Heart left ventricle (tissue), 16 donors: ENCODE measurements at regions not wholly inside any gene's neighbourhood (a gene's known extent, or its start where the extent isn't known, plus 50 kb on each side); places are given as distances from the start of the nearest gene placed in this dataset.

Experiments used
- ATAC-seq, 4 donors: fragments of 200-7000 bp; cut with Tn5 transposase; one replicate each; pipeline ENCODE4 v1.9.1; 2020 to 2022; ENCODE audit warnings: moderate library complexity in 4 of 4, mild to moderate bottlenecking in 3 of 4, moderate number of reproducible peaks in 1 of 4
- DNase-seq, 5 donors: peaks; one replicate each; pipeline ENCODE4 v3.0.0-alpha.2; 2020
- H3K27ac ChIP-seq, 12 donors: fragments of 200-600 bp; sonication (generic) in 4 of 12; one replicate each; pipeline versions ENCODE4 v1.5.0 to v1.8.0; 2016 to 2022; ENCODE audit warnings: mild to moderate bottlenecking in 2 of 12
- H3K27me3 ChIP-seq, 9 donors: fragments of 200-600 bp; sonication (generic) in 2 of 9; one replicate each; pipeline versions ENCODE4 v1.5.1 to v1.8.0; 2016 to 2022; ENCODE audit warnings: mild to moderate bottlenecking in 3 of 9
- H3K36me3 ChIP-seq, 9 donors: fragments of 200-600 bp; sonication (generic) in 2 of 9; one replicate each; pipeline versions ENCODE4 v1.5.0 to v1.8.0; 2018 to 2022; ENCODE audit warnings: mild to moderate bottlenecking in 2 of 9
- H3K4me1 ChIP-seq, 12 donors: fragments of 200-600 bp; sonication (generic) in 4 of 12; one replicate each; pipeline versions ENCODE4 v1.5.0 to v1.8.0; 2016 to 2022; ENCODE audit warnings: mild to moderate bottlenecking in 3 of 12
- H3K4me3 ChIP-seq, 12 donors: fragments of 200-600 bp; sonication (generic) in 4 of 12; one replicate each; pipeline versions ENCODE4 v1.5.0 to v1.8.0; 2017 to 2022; ENCODE audit warnings: mild to moderate bottlenecking in 9 of 12, moderate library complexity in 4 of 12
- H3K9me3 ChIP-seq, 12 donors: fragments of 200-600 bp; sonication (generic) in 4 of 12; one replicate each; pipeline versions ENCODE4 v1.5.0 to v1.8.0; 2016 to 2022; ENCODE audit warnings: mild to moderate bottlenecking in 1 of 12
- POLR2A ChIP-seq, 2 donors: fragments of 450-650 bp; IDR thresholded peaks; one replicate each; pipeline ENCODE4 v1.6.1; 2017; ENCODE audit warnings: antibody characterized with exemption in 2 of 2, mild to moderate bottlenecking in 2 of 2, moderate library complexity in 2 of 2
- WGBS, 4 donors: extraction: QIAGEN DNeasy Blood & Tissue Kit in 2 of 4; methylation state at CpG; one replicate each; pipeline versions ENCODE4 v1.1.5 to v1.1.7; 2013 to 2018; 5-methylcytosine and 5-hydroxymethylcytosine counted together
- intact Hi-C, 10 donors: fragments of 100-400 bp; cut with DNase I; formaldehyde crosslinking; loops; one replicate each; pipeline versions ENCODE4 v1.11.1 to v1.14.2; 2022
- TF ChIP-seq, protein P1 (sequence below), 12 donors: fragments of 200-600 bp; sonication (generic) in 4 of 12; IDR thresholded peaks; one replicate each; pipeline versions ENCODE4 v1.5.0 to v1.8.0; 2018 to 2022; ENCODE audit warnings: antibody characterized with exemption in 12 of 12, mild to moderate bottlenecking in 5 of 12
- donor health status: ischemic (EF 13 %, LVEDD 7.1; RV severe dilation, severe dysfunction).
- donor health status: healthy with polysubstance abuse.
- donor health status: DM: no; HTN: yes; CAD: no.
- donor health status: DM: no; HTN: no; CAD: no.
- donor health status: ischemic (EF 25% LVEDD 6.9; RV normal size, moderate dysfunction).
- donor health status: ischemic (EF 25% LVEDD 5.7; RV mildly dilated, moderate dysfunction).
- donor health status: healthy.
- donor health status: DM: yes; HTN: yes; CAD: no.
- donor health status: ischemic (EF 35%, LVEDD 5.7; RV mildly dilated, moderate dysfunction).
- donor health status: nonischemic (EF 11% LVEDD 7.7; RV severe dilation, severe dysfunction).
- donor health status: DM: yes; HTN: yes; CAD: no.
- donor health status: PGD.
- donor health status: ischemic (EF 29% LVEDD 5.4; RV normal size, mild dysfunction).
- donor health status: nonischemic (EF 23%, LVEDD 6.1; RV moderate dilation, normal function).

DNA sequence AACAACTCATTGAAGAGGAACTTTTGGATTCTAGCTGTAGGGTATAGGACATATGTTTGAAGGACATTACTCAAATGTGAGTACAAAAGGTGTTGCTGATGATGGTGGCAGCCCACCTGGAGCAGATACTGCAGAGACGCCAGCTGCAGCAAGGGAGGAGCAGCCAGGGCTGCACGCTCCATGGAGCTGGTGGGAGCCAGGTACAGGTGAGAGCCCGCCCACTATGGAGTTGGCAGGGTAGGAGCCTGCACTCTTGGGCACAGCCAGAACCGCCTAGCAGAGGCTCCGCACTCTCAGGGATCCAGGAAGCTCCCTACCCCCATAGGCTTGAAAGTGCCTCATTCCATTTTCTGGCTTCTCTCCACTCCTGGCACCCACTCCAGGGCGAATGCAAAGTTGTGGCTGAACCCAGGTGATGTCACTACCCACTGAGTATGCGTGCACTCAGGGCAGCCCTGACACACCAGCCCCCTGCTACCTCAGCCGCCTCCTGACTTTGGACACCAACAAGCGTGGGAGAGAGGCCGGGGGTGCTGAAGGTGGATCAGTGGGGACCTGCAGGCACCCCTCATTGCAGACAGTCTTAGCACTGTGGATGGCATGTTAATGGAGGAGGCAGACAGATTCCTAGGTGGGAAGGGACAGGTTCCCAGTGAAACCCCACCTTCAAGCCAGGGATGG lies 761.1 kb downstream of the IPMK start:
- no peak overlapping the region for H3K27ac ChIP-seq
- intact Hi-C loops = no loop called here
- no peaks in the 10 kb centered on the region for H3K27me3 ChIP-seq
- DNase-seq (no peak), ATAC-seq (no peak)
- no peaks in the 10 kb centered on the region for H3K4me1 ChIP-seq
- peaks cover 0 to 14% (median 0%) of the 10 kb centered on the region in 12 donors for H3K9me3 ChIP-seq
- 69 to 76% (median 72%) methylated on average over 7 to 10 of the region's 10 CpGs for WGBS, 4 donors
- no peak for TF ChIP-seq POLR2A (IDR thresholded peaks at IDR 0.05)
- TF ChIP-seq, protein P1, sequence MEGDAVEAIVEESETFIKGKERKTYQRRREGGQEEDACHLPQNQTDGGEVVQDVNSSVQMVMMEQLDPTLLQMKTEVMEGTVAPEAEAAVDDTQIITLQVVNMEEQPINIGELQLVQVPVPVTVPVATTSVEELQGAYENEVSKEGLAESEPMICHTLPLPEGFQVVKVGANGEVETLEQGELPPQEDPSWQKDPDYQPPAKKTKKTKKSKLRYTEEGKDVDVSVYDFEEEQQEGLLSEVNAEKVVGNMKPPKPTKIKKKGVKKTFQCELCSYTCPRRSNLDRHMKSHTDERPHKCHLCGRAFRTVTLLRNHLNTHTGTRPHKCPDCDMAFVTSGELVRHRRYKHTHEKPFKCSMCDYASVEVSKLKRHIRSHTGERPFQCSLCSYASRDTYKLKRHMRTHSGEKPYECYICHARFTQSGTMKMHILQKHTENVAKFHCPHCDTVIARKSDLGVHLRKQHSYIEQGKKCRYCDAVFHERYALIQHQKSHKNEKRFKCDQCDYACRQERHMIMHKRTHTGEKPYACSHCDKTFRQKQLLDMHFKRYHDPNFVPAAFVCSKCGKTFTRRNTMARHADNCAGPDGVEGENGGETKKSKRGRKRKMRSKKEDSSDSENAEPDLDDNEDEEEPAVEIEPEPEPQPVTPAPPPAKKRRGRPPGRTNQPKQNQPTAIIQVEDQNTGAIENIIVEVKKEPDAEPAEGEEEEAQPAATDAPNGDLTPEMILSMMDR (IDR thresholded peaks at IDR 0.05) = no peak
- H3K4me3 ChIP-seq = no peak overlapping the region
- no peaks in the 10 kb centered on the region for H3K36me3 ChIP-seq

DNA sequence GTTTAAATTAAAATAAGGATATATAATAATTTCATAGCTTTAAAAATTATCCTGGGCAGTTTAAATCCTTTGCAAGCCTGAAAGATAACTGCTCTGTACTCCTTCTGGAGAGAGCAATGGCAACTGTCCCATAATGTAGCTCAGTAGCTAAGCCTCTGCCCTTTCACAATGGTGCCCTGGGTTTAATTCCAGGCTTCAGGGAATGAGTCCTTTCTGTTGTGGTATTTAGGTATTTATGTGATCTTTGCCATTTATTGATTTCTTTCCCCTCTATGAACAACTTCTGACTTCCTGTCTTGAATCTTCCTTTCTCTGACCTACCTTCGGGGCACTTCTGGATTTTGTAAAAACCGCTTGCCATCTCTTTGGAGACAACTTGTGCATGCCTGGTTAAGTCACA lies 773.2 kb downstream of the IPMK start:
- no peaks in the 10 kb centered on the region for H3K4me1 ChIP-seq
- no peaks in the 10 kb centered on the region for H3K27me3 ChIP-seq
- DNase-seq (no peak), ATAC-seq (no peak)
- no peaks in the 10 kb centered on the region for H3K36me3 ChIP-seq
- peaks cover 0 to 3% (median 0%) of the 10 kb centered on the region in 12 donors for H3K9me3 ChIP-seq
- H3K27ac ChIP-seq = no peak overlapping the region
- intact Hi-C loops = no loop called here
- H3K4me3 ChIP-seq = no peak overlapping the region
- TF ChIP-seq, protein P1 (IDR thresholded peaks at IDR 0.05) = no peak
- no peak for TF ChIP-seq POLR2A (IDR thresholded peaks at IDR 0.05)
- 68 to 78% (median 72%) methylated on average over 2 of the region's 2 CpGs for WGBS, 4 donors

DNA sequence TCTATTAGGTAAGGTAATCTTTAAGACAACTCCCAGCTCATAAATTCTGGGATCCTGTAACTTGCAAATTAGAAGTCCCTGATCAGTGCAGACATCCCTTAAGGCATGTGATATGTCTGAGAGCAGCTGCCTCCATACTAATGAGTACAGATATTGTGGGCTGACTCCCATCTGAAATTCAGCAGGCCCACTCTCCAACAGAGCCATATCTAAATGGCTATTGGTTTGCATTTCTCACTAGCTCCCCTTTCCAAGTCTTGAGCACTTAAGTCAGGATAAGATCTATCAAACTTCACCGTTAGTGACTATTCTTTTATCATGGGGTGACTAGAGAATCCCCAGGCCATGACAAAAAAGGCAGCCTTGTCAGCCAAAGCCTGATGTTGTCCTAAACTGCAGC lies 785.4 kb downstream of the IPMK start:
- Histone ChIP-seq H3K4me1 (no peaks in the 10 kb centered on the region), H3K4me3 (no peak overlapping the region), H3K9me3 (no peaks in the 10 kb centered on the region), H3K36me3 (no peaks in the 10 kb centered on the region), H3K27ac (no peak overlapping the region), H3K27me3 (no peaks in the 10 kb centered on the region)
- TF ChIP-seq, protein P1 (IDR thresholded peaks at IDR 0.05) = no peak
- no peak for TF ChIP-seq POLR2A (IDR thresholded peaks at IDR 0.05)
- ATAC-seq = no peak
- DNase-seq = no peak
- intact Hi-C loops = no loop called here
- 10 to 32% (median 14%) methylated on average over 1 of the region's 1 CpG for WGBS, 4 donors

DNA sequence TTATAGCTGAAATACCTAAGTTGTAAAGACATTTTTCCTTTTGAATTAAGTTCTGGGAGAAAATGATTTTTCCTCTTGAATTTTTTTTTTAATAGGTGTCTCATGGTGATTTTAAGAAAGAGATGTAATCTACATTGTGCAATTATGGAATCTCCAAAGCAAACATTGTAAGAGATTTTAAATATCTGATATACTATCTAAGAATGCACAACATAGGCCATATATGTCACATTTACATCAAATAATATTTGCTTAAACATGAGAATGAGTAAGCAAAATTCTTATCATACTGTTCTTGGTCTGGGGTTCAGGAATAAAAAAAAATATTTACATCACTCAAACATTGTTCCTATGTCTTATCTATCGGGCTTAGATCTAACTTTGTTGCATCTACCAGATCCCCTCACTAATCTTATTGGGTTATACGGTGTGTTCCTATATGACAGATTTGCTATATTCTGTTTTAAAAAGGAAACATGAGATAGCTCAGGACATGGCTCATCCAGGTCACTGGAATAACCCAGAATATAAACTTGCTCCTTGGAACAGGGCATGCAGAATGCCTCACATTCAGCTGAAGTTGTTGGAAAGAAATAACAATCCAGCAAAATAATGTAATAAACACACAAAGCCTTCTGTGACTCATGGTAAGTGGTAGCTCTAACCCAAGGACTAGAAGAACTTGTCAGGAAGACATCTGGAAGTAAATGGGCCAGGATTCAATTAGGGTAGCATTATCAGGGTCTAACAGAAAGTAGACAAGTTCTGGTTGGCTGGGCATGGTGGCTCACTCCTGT lies 794.7 kb downstream of the IPMK start:
- H3K27me3 ChIP-seq = no peaks in the 10 kb centered on the region
- H3K4me3 ChIP-seq = no peak overlapping the region
- H3K9me3 ChIP-seq = no peaks in the 10 kb centered on the region
- TF ChIP-seq POLR2A (IDR thresholded peaks at IDR 0.05) = no peak
- TF ChIP-seq, protein P1 (IDR thresholded peaks at IDR 0.05) = no peak
- WGBS, 4 donors = 80 to 91% (median 85%) methylated on average over 2 of the region's 2 CpGs
- DNase-seq (no peak), ATAC-seq (no peak)
- H3K27ac ChIP-seq = no peak overlapping the region
- no peaks in the 10 kb centered on the region for H3K4me1 ChIP-seq
- intact Hi-C loops = no loop called here
- no peaks in the 10 kb centered on the region for H3K36me3 ChIP-seq
